Tibial nerve (tissue), 3 donors: ENCODE measurements at regions not wholly inside any gene's neighbourhood (a gene's known extent, or its start where the extent isn't known, plus 50 kb on each side); places are given as distances from the start of the nearest gene placed in this dataset.

Source experiments
- CTCF ChIP-seq, 5 experiments: fragments of 200-600 bp in 3 of 5; fragments of 450-650 bp in 2 of 5; sonication (generic) in 3 of 5; IDR thresholded peaks; one replicate each; pipeline ENCODE4 v1.5.1; 2016 to 2019; ENCODE audit warnings: antibody characterized with exemption in 5 of 5, mild to moderate bottlenecking in 3 of 5, moderate library complexity in 2 of 5
- POLR2A ChIP-seq, 2 donors: fragments of 450-650 bp; IDR thresholded peaks; one replicate each; pipeline ENCODE4 v1.6.1; 2017; ENCODE audit warnings: antibody characterized with exemption in 2 of 2, mild to moderate bottlenecking in 2 of 2, moderate library complexity in 2 of 2

DNA sequence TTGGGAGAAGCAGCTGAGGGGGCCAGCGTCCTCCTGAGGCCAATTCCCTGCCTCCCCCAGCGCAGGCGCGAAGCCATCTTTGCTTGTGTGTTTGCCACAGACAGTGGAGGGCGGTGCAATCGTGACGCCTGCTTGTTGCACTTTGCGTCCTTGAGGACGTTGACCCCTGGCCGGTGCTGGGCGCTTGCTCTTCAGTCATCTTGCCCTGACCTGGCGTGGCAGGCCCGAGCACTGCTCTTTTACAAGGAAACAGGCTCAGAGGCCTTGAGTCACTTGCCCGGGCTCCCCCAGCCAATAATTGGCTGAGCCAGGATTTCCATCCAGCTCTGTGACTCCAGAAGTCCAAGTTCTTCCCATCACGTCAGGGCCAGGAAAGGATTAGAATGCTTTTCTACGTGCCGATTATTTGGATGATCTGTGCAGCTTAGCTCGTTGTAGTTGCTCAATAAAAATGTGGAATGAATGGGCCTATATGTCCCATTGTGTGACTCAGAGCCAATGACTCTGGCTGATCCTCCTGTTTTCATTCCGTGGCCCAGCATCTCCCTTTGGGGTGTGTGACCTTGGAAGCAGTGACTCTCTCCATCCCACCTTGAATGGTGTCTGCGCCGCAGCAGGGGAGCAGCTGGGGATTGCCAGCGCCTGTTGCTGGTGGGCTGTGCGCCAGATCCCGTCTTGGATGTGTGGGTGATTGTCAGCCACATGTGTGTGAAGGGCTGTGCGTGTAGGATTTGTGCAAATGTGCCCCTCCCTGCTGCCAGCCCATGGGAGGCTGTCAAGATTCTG, 214.1 kb downstream of the SEC14L1 start:
- TF ChIP-seq CTCF (IDR thresholded peaks at IDR 0.05) (no peak), POLR2A (IDR thresholded peaks at IDR 0.05) (no peak)
